GM10248 (cell line): ENCODE measurements at regions not wholly inside any gene's neighbourhood (a gene's known extent, or its start where the extent isn't known, plus 50 kb on each side); places are given as distances from the start of the nearest gene placed in this dataset.

Experiments
- CTCF ChIA-PET: fragments of 300-600 bp; sonication (Branson Sonifier 250); formaldehyde crosslinking; extraction: SDS; loops from one replicate; lab custom pipeline; 2021; ENCODE audit warnings: antibody characterized with exemption; lab: Yijun Ruan, JAX
- POLR2A ChIA-PET: fragments of 350-650 bp; sonication (Branson Sonifier 250); formaldehyde crosslinking; extraction: SDS; loops from one replicate; lab custom pipeline; 2020; ENCODE audit warnings: antibody characterized with exemption; lab: Yijun Ruan, JAX
- DNase-seq: peaks from one replicate; pipeline ENCODE4 v3.0.0; 2012; ENCODE audit errors: extremely low spot score
- TF ChIP-seq, protein P1 (sequence below): IDR thresholded peaks from 2 replicates; pipeline ENCODE4 v1.5.1; 2012; ENCODE audit warnings: mild to moderate bottlenecking, low read depth; ENCODE audit errors: extremely low read depth, missing control alignments, control extremely low read depth

DNA sequence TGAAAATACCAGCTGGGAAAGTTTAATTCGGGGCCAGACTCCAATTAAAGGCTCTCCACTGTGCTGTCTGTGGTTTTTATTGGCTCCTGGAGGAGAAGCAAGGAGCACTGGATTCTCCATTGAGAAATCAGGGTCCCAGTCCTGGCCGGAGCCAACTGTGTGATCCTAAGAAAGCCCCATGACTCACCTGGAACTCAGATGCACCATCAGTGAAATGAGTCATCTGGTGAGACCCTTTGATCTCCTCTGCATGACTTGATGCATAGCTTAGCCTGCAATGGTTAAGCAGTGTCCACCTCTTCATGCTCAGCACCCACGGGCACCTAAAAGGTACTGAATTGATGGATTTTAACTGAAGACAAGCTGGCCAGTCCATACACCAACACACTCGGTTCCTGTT, 119.2 kb upstream of the VCX3B start:
- POLR2A ChIA-PET = no interaction called here
- TF ChIP-seq, protein P1, sequence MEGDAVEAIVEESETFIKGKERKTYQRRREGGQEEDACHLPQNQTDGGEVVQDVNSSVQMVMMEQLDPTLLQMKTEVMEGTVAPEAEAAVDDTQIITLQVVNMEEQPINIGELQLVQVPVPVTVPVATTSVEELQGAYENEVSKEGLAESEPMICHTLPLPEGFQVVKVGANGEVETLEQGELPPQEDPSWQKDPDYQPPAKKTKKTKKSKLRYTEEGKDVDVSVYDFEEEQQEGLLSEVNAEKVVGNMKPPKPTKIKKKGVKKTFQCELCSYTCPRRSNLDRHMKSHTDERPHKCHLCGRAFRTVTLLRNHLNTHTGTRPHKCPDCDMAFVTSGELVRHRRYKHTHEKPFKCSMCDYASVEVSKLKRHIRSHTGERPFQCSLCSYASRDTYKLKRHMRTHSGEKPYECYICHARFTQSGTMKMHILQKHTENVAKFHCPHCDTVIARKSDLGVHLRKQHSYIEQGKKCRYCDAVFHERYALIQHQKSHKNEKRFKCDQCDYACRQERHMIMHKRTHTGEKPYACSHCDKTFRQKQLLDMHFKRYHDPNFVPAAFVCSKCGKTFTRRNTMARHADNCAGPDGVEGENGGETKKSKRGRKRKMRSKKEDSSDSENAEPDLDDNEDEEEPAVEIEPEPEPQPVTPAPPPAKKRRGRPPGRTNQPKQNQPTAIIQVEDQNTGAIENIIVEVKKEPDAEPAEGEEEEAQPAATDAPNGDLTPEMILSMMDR = no peak
- no peak for DNase-seq
- CTCF ChIA-PET = no interaction called here

DNA sequence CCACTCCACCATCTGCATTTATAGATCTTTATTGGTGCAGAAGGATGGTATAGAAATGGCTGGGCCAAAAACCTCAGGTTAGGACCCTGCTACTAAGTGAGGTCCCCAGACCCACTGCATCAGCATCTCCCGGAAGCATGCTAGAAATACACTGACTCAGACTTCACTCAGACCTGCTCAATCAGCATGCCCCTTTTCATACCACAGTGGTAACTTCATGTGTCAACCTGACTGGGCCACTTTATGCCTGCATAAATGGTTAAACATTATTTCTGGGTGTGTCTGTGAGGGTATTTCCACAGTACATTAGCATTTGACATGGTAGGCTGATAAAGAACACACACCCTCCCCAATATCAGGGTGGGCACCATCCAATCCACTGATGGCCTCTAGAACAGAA, 118.6 kb upstream of the VCX3B start:
- ChIA-PET CTCF (no interaction called here), POLR2A (no interaction called here)
- TF ChIP-seq, protein P1 = no peak
- no peak for DNase-seq

DNA sequence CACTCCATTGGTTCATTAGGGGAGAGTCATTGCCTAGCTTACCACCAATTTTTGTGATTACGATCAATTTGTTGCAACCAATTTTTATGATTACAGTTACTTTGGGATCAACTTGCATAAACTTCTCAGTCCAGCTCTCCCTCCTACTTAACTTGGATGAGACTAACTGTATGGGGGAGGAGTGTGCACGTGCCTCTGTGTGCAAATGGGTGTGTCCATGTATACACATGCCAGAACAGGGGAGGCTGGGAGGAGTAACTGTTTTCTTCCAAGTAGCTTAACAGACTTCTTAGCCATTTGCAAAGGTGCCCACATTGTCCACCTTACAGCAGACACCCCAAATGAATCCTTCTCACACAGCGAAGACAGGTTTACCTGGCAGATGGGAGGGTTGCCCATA, 117.7 kb upstream of the VCX3B start:
- no peak for DNase-seq
- CTCF ChIA-PET = no interaction called here
- TF ChIP-seq, protein P1 = no peak
- POLR2A ChIA-PET = no interaction called here

DNA sequence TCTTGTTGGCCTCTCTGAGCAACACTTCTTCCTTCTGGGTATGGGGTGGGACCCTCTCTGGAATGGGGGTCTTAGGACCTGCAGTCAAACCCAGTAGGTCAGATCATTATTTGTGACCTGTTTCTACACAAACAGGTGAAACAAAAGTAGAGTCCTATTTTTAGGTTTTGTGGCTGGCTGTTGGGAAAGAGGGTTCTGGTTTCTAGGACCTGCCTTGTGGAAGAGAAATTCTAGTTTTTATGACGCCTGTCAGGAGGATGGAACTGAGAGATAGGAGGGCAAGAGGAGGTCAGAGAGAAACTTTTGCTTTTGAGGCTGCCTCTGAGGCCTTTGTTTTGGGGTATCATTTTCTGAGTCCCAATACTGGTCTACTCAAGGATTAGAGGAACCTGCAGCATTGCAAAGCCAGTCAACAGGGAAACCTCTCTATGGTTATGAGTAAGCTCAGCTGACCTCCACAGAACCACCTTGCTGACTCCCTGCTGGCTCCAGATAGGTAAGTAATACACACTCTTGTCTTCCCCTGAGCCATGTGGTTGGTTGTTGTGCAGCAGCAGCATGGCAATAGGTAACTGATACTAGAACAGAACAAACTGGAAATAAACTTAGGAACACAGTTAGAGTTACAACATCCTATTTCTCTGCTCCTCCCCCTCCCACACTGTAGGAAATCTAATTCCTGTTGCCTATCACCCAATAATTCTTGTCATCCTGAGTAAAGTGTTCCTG, 114.7 kb upstream of the VCX3B start:
- POLR2A ChIA-PET = no interaction called here
- no peak for DNase-seq
- CTCF ChIA-PET = no interaction called here
- TF ChIP-seq, protein P1 = no peak

DNA sequence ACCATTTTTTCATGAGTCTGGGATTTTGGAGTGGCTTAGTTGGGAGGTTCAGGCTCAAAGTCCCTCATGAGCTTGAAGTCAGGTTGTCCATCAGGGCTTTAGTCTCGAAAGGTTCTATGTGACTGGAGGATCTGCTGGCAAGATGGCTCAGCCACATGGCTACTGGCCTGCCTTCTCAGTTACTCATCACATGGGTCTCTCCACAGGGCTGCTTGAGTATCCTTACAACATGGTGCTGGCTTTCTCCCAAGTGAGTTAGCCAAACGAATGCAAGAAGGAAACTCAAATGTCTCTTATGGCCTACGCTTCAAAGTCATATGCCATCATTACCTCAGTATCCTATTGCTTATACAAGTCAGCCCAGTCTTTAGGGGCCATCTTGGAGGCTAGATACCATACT, 106.3 kb upstream of the VCX3B start:
- TF ChIP-seq, protein P1 = no peak
- no peak for DNase-seq
- ChIA-PET CTCF (no interaction called here), POLR2A (no interaction called here)

DNA sequence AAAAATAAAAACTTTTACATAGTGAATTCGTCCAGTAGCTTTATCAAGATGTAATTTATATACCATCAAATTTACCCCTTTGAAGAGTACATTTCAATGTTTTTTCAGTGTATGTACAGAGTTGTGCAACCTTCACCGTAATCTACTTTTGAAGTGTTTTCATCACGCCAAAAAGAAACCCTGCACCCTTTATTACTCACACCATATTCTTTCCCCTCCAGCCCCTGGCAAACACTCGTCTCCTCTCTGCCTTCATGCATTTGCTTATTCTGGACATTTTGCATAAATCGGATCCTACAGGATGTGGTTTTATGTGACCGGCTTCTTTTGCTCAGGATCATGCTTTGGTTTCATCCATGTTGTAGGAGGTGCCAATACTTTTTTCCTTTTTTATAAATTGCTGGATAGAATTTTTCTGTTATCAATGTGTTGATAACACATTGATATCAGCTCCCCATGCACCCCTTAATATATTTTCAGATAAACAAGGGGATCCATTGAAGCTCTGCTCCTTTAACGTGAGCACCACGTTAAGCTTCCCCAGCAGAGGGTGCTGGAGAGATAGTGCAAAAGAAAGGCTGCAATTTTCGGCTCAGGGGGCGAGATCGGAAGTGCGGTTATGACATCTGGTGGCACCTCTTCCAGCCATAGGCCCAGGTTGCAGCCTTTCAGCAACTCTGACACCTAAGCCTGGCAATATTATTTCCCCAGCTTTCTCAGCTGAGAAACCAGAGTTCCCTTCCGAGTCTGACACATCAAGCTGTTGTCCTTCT, 100.1 kb upstream of the VCX3B start:
- no peak for DNase-seq
- POLR2A ChIA-PET = no interaction called here
- TF ChIP-seq, protein P1 = peak; percentile 15
- CTCF ChIA-PET = interaction anchor here (1.9 kb wide), 1 partner anchor 12 kb away, joined by 4 read pairs; no protein-coding TSS in a partner anchor
